NOMO-1 treated with dmso at 0.1 percent for 144 hours (cell line): ENCODE measurements at regions not wholly inside any gene's neighbourhood (a gene's known extent, or its start where the extent isn't known, plus 50 kb on each side); places are given as distances from the start of the nearest gene placed in this dataset.

Experiments
- DNase-seq: peaks from one replicate; lab custom pipeline; 2025; ENCODE audit not compliant: unreplicated experiment; lab: John Stamatoyannopoulos, UW

GRCh38 chr21:25385341-25385740 lies 221.9 kb downstream of the MRPL39 start:
- no peak for DNase-seq

- no peak for DNase-seq
These were observed 222.5 kb downstream of the MRPL39 start for GRCh38 chr21:25384782-25385181.

- no peak for DNase-seq
These were observed 223.7 kb downstream of the MRPL39 start for GRCh38 chr21:25383545-25383944.

- no peak for DNase-seq
These were observed 225.3 kb downstream of the MRPL39 start for GRCh38 chr21:25381936-25382452.

- DNase-seq, result no peak
These were observed 231.6 kb downstream of the MRPL39 start for GRCh38 chr21:25375675-25376074.

GRCh38 chr21:25373126-25374082 lies 233.9 kb downstream of the MRPL39 start:
- no peak for DNase-seq

- DNase-seq, result no peak
These were observed 235.3 kb downstream of the MRPL39 start for GRCh38 chr21:25371841-25372425.

- DNase-seq, result no peak
These were observed 237.0 kb downstream of the MRPL39 start for GRCh38 chr21:25370311-25370744.

- DNase-seq, result no peak
These were observed 237.6 kb downstream of the MRPL39 start for GRCh38 chr21:25369524-25370300.

- DNase-seq, result no peak
These were observed 238.8 kb downstream of the MRPL39 start for GRCh38 chr21:25368531-25368930.

- no peak for DNase-seq
These were observed 241.2 kb downstream of the MRPL39 start for GRCh38 chr21:25366116-25366515.

GRCh38 chr21:25362375-25363267 lies 244.7 kb downstream of the MRPL39 start:
- no peak for DNase-seq

GRCh38 chr21:25361765-25362164 lies 245.5 kb downstream of the MRPL39 start:
- DNase-seq, result no peak

GRCh38 chr21:25361097-25361496 lies 246.2 kb downstream of the MRPL39 start:
- no peak for DNase-seq

GRCh38 chr21:25360593-25360992 lies 246.7 kb downstream of the MRPL39 start:
- no peak for DNase-seq

GRCh38 chr21:25359724-25360123 lies 247.6 kb downstream of the MRPL39 start:
- no peak for DNase-seq

- no peak for DNase-seq
These were observed 257.2 kb downstream of the MRPL39 start for GRCh38 chr21:25350056-25350455.

- DNase-seq, result no peak
These were observed 263.3 kb downstream of the MRPL39 start for GRCh38 chr21:25343774-25344545.

GRCh38 chr21:25342816-25343215 lies 264.5 kb downstream of the MRPL39 start:
- no peak for DNase-seq

GRCh38 chr21:25341981-25342380 lies 265.3 kb downstream of the MRPL39 start:
- DNase-seq, result no peak
